Neutrophil (primary cell): ENCODE measurements at regions not wholly inside any gene's neighbourhood (a gene's known extent, or its start where the extent isn't known, plus 50 kb on each side); places are given as distances from the start of the nearest gene placed in this dataset.
A peak's percentile ranks its signal among the peaks of the same experiment; 100 is the strongest.

ENCODE experiments used
- H3K27ac ChIP-seq: fragments of 200-600 bp; sonication (generic); 2 replicates; pipeline ENCODE4 v1.5.1; 2016; ENCODE audit warnings: mild to moderate bottlenecking, moderate library complexity
- H3K27me3 ChIP-seq: fragments of 200-600 bp; sonication (generic); 2 replicates; pipeline ENCODE4 v1.6.0; 2016; ENCODE audit warnings: mild to moderate bottlenecking
- H3K36me3 ChIP-seq: fragments of 200-600 bp; sonication (generic); 2 replicates; pipeline ENCODE4 v1.5.1; 2017
- H3K4me1 ChIP-seq, 2 experiments: fragments of 200-600 bp in 1 of 2; sonication (generic) in 1 of 2; 1 replicate in 1 of 2; 2 replicates in 1 of 2; pipeline versions ENCODE4 v1.5.1 to v1.6.1; 2013 to 2016; ENCODE audit warnings: low read depth in 1 of 2, low read length in 1 of 2, mild to moderate bottlenecking in 1 of 2, moderate library complexity in 1 of 2; ENCODE audit not compliant: control insufficient read depth in 1 of 2, insufficient read depth in 1 of 2
- H3K4me3 ChIP-seq, 2 experiments: fragments of 200-600 bp in 1 of 2; sonication (generic) in 1 of 2; 1 replicate in 1 of 2; 2 replicates in 1 of 2; pipeline ENCODE4 v1.5.1; 2013 to 2016; ENCODE audit warnings: low read depth in 1 of 2, low read length in 1 of 2, mild to moderate bottlenecking in 1 of 2, moderate library complexity in 1 of 2
- H3K9me3 ChIP-seq: fragments of 200-600 bp; sonication (generic); 2 replicates; pipeline ENCODE4 v1.5.1; 2016
- TF ChIP-seq, protein P1 (sequence below): fragments of 200-600 bp; sonication (generic); IDR thresholded peaks from 2 replicates; pipeline ENCODE4 v1.5.1; 2016; ENCODE audit warnings: antibody characterized with exemption

DNA sequence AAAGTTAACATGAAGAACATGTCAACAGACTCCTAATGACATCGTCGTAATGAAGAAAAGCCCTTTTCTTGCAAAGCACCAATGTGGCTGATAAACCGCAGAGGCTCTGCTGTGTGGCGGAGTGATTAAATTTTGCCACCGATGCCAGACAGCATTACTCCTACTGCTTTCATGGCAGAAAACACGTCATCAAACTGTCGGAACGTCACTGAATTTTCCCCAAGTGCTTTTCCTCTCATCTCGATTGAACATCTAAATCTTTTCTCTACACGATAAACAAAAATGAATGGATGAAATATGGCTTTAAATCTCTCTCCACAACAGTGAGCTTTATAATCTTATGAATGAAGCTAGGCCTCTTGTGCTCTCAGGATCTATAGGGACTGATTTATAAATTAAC lies 159.8 kb upstream of the REG3G start:
- Histone ChIP-seq H3K36me3 (no peaks in the 10 kb centered on the region), H3K27me3 (no peaks in the 10 kb centered on the region), H3K4me1 (peaks cover 19 to 34% of the 10 kb centered on the region in 2 experiments), H3K9me3 (no peaks in the 10 kb centered on the region), H3K27ac (no peak overlapping the region), H3K4me3 (no peak overlapping the region)
- TF ChIP-seq, protein P1, sequence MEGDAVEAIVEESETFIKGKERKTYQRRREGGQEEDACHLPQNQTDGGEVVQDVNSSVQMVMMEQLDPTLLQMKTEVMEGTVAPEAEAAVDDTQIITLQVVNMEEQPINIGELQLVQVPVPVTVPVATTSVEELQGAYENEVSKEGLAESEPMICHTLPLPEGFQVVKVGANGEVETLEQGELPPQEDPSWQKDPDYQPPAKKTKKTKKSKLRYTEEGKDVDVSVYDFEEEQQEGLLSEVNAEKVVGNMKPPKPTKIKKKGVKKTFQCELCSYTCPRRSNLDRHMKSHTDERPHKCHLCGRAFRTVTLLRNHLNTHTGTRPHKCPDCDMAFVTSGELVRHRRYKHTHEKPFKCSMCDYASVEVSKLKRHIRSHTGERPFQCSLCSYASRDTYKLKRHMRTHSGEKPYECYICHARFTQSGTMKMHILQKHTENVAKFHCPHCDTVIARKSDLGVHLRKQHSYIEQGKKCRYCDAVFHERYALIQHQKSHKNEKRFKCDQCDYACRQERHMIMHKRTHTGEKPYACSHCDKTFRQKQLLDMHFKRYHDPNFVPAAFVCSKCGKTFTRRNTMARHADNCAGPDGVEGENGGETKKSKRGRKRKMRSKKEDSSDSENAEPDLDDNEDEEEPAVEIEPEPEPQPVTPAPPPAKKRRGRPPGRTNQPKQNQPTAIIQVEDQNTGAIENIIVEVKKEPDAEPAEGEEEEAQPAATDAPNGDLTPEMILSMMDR: no peak

DNA sequence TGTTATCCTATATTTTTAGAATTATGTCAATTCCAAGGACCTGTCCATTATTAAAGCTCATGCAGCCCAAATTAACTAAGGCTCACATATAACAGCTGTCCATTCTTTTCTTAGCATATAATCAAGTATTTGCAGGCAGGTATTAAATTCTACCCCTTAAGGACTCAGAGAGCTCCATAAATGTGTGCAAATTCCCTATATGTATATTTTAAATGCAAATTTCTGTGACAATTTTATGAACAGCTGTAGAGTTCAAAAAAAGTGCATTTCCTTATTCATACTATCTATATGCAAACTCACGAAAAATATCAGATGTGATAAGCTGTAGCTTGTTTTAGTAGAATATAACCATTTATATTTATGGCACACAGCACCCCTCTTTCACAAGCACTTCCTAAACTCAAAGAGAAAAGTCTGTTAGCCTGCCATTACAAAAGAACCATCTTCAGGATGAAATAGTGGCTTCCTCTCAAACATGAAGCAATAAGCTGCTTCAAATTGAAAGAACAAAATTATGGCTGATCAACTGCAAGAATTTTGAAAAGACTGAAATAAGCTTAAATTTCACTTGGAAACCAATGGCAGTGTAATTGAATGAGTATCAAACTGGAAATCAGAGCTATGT lies 155.0 kb upstream of the REG3G start:
- no peaks in the 10 kb centered on the region for H3K36me3 ChIP-seq
- TF ChIP-seq, protein P1: no peak
- no peaks in the 10 kb centered on the region for H3K9me3 ChIP-seq
- peak overlapping the region in 1 of 2 experiments; percentile 5 for H3K4me3 ChIP-seq
- peaks cover 28 to 48% of the 10 kb centered on the region in 2 experiments for H3K4me1 ChIP-seq
- peak overlapping the region; percentile 75 for H3K27ac ChIP-seq
- no peaks in the 10 kb centered on the region for H3K27me3 ChIP-seq

DNA sequence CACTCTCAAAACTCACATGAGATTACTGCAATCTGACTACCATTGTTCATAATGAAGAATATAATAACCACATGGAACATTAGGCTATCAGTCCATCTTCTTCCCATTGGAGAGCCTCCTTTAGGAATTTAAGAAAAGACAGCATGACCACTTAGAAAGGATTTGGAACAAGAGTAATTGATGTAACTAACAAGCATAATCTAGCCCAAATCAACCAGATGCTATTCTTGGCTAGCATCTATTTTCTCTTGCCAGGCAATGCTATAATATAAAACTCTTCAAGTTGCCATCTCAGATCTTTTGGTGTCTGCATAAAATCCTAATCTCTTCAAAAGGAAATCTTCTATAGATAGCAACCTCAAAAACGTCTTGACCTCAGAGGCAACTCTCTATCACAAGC lies 152.0 kb upstream of the REG3G start:
- no peaks in the 10 kb centered on the region for H3K27me3 ChIP-seq
- H3K9me3 ChIP-seq: no peaks in the 10 kb centered on the region
- H3K27ac ChIP-seq: no peak overlapping the region
- H3K4me1 ChIP-seq: peaks cover 28 to 44% of the 10 kb centered on the region in 2 experiments
- H3K36me3 ChIP-seq: no peaks in the 10 kb centered on the region
- no peak overlapping the region for H3K4me3 ChIP-seq
- TF ChIP-seq, protein P1: no peak

DNA sequence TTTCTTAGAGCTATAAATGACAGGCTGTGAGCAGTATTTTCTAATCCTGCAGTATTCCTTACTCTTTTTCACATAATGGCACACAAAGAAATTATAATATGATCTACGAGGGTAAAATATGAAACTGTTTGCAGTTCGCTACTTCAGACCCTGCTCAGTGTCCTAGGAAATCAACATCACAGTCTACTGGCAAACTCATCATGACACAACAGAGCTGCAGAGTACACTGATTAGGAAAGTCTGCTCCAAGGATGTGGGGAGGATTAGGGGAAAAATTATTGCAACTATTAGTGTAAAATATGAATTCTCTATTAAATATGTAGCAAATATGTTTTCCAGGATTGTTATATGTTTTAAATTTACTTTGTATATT lies 149.2 kb upstream of the REG3G start:
- no peak overlapping the region for H3K27ac ChIP-seq
- H3K36me3 ChIP-seq: no peaks in the 10 kb centered on the region
- no peaks in the 10 kb centered on the region for H3K27me3 ChIP-seq
- TF ChIP-seq, protein P1: no peak
- peaks cover 10 to 16% of the 10 kb centered on the region in 2 experiments for H3K4me1 ChIP-seq
- H3K9me3 ChIP-seq: no peaks in the 10 kb centered on the region
- no peak overlapping the region for H3K4me3 ChIP-seq

DNA sequence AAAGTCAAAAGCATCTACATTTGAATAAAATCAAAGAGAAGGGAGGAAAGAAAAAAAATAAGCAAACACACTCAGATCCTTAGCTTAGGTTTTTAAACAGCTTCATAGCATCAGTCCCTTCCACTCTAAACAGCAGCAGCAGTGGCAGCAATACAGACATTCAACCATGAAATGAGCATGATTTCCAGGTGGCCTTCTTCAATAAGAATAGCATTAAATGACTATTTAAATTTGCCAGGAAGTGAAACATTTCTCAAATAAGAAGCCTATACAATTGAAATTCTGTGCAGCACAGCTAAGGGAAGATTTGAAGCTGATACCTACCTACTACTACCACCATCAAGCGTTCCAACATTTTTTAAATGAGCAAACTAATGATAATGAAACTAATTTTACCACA lies 138.1 kb upstream of the REG3G start:
- no peaks in the 10 kb centered on the region for H3K27me3 ChIP-seq
- no peak overlapping the region for H3K27ac ChIP-seq
- TF ChIP-seq, protein P1: no peak
- no peak overlapping the region for H3K4me3 ChIP-seq
- H3K9me3 ChIP-seq: no peaks in the 10 kb centered on the region
- H3K36me3 ChIP-seq: no peaks in the 10 kb centered on the region
- H3K4me1 ChIP-seq: no peaks in the 10 kb centered on the region

DNA sequence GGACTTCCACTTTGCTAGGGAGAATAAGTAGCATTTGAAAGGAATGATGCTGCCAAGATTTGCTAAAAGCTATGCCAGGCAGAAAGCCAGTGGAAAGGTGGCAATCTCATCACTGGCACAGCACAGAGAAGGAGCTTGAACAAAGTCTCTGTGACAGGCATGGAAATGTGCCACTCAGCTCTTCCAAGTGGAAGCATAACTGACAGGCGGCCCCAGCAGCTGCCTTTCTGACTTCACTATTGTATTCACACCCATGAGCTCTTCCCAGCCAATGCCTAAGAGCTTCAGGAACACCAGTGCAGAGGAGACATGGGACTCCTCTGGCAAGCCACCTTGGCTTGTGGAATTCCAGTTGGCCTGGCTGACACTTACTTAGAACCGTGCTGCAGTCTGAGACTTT lies 134.6 kb upstream of the REG3G start:
- Histone ChIP-seq H3K36me3 (no peaks in the 10 kb centered on the region), H3K27me3 (no peaks in the 10 kb centered on the region), H3K27ac (no peak overlapping the region), H3K4me3 (no peak overlapping the region), H3K9me3 (no peaks in the 10 kb centered on the region), H3K4me1 (no peaks in the 10 kb centered on the region)
- TF ChIP-seq, protein P1: no peak
